B cell (primary cell): ENCODE measurements at regions not wholly inside any gene's neighbourhood (a gene's known extent, or its start where the extent isn't known, plus 50 kb on each side); places are given as distances from the start of the nearest gene placed in this dataset.

ENCODE experiments used
- CTCF ChIP-seq: fragments of 200-600 bp; IDR thresholded peaks from one replicate; pipeline ENCODE4 v1.8.0; 2022; ENCODE audit warnings: antibody characterized with exemption, mild to moderate bottlenecking
- EZH2 ChIP-seq: IDR thresholded peaks from 2 replicates; pipeline ENCODE4 v1.6.1; 2012; ENCODE audit warnings: borderline replicate concordance, low read depth, mild to moderate bottlenecking, moderate library complexity, low read length; ENCODE audit not compliant: insufficient read depth, poor library complexity, severe bottlenecking

- no peak for TF ChIP-seq CTCF
- TF ChIP-seq EZH2: no peak
Measured at GRCh38 chr15:68528626-68529290, 50.0 kb upstream of the CORO2B start.
